CD14-positive monocyte (primary cell): ENCODE measurements at regions not wholly inside any gene's neighbourhood (a gene's known extent, or its start where the extent isn't known, plus 50 kb on each side); places are given as distances from the start of the nearest gene placed in this dataset.

Experiments used
- DNase-seq, 3 donors: peaks; one replicate each; pipeline ENCODE4 v3.0.0-alpha.2; 2011 to 2022
- H2AFZ ChIP-seq: 2 replicates; pipeline ENCODE4 v1.6.0; 2012; ENCODE audit warnings: mild to moderate bottlenecking, low read depth, low read length, inconsistent platforms; ENCODE audit not compliant: insufficient read depth, poor library complexity, severe bottlenecking
- H3K27ac ChIP-seq, 2 donors: 1 replicate in 1 of 2; 2 replicates in 1 of 2; pipeline ENCODE4 v1.5.1; 2012 to 2013; ENCODE audit warnings: low read length in 2 of 2, control low read depth in 1 of 2, inconsistent platforms in 1 of 2, low read depth in 1 of 2, mild to moderate bottlenecking in 1 of 2
- H3K27me3 ChIP-seq, 2 donors: one replicate each; pipeline versions ENCODE4 v1.6.0 to v1.6.1; 2011 to 2013; ENCODE audit warnings: low read length in 2 of 2; ENCODE audit not compliant: control insufficient read depth in 2 of 2, insufficient read depth in 2 of 2
- H3K36me3 ChIP-seq, 2 donors: replicated peaks in 1 of 2; 1 replicate in 1 of 2; 2 replicates in 1 of 2; pipeline versions ENCODE4 v1.5.1 to v1.6.1; 2012 to 2013; ENCODE audit warnings: low read length in 2 of 2, control low read depth in 1 of 2, inconsistent platforms in 1 of 2, mild to moderate bottlenecking in 1 of 2; ENCODE audit not compliant: insufficient read depth in 2 of 2, control insufficient read depth in 1 of 2
- H3K4me1 ChIP-seq, 2 donors: 1 replicate in 1 of 2; 2 replicates in 1 of 2; pipeline versions ENCODE4 v1.5.1 to v1.6.1; 2012 to 2013; ENCODE audit warnings: low read length in 2 of 2, control low read depth in 1 of 2, inconsistent platforms in 1 of 2, mild to moderate bottlenecking in 1 of 2, moderate library complexity in 1 of 2; ENCODE audit not compliant: insufficient read depth in 2 of 2, control insufficient read depth in 1 of 2
- H3K4me2 ChIP-seq: replicated peaks from 2 replicates; pipeline ENCODE3; 2012; ENCODE audit warnings: low read length, moderate library complexity, mild to moderate bottlenecking; ENCODE audit not compliant: poor library complexity, severe bottlenecking; ENCODE audit errors: extremely low read depth
- H3K4me3 ChIP-seq, 3 experiments: fragments of 200-600 bp in 1 of 3; sonication (generic) in 1 of 3; replicated peaks in 1 of 3; 1 replicate in 2 of 3; 2 replicates in 1 of 3; pipeline ENCODE4 v1.5.1; 2011 to 2013; ENCODE audit warnings: low read length in 3 of 3, mild to moderate bottlenecking in 3 of 3, control low read depth in 2 of 3, low read depth in 2 of 3, inconsistent platforms in 1 of 3, moderate library complexity in 1 of 3
- H3K79me2 ChIP-seq: 2 replicates; pipeline ENCODE4 v1.6.0; 2012; ENCODE audit warnings: mild to moderate bottlenecking, control low read depth, inconsistent platforms, low read length, moderate library complexity; ENCODE audit not compliant: insufficient read depth
- H3K9ac ChIP-seq: 2 replicates; pipeline ENCODE4 v1.6.0; 2017; ENCODE audit warnings: low read length, mild to moderate bottlenecking; ENCODE audit not compliant: insufficient read depth, poor library complexity, severe bottlenecking
- H3K9me3 ChIP-seq, 2 donors: replicated peaks in 1 of 2; 1 replicate in 1 of 2; 2 replicates in 1 of 2; pipeline versions ENCODE4 v1.5.1 to v1.6.1; 2012 to 2013; ENCODE audit warnings: low read length in 2 of 2, control low read depth in 1 of 2; ENCODE audit not compliant: control insufficient read depth in 1 of 2, insufficient read depth in 1 of 2
- H4K20me1 ChIP-seq: 2 replicates; pipeline ENCODE4 v1.6.0; 2012; ENCODE audit warnings: mild to moderate bottlenecking, low read length, control low read depth, moderate library complexity; ENCODE audit not compliant: insufficient read depth
- H3K27ac Mint-ChIP-seq, 7 donors: one replicate each; pipeline ENCODE4 v1.8.0; 2020; ENCODE audit warnings: mild to moderate bottlenecking in 7 of 7, mixed read lengths in 7 of 7, moderate library complexity in 6 of 7, inconsistent platforms in 2 of 7
- H3K27me3 Mint-ChIP-seq, 3 donors: one replicate each; pipeline ENCODE4 v1.8.0; 2021 to 2022; ENCODE audit warnings: low read depth in 3 of 3, mild to moderate bottlenecking in 3 of 3, mixed read lengths in 3 of 3, moderate library complexity in 3 of 3, inconsistent platforms in 1 of 3
- H3K36me3 Mint-ChIP-seq, 2 donors: one replicate each; pipeline ENCODE4 v1.8.0; 2020; ENCODE audit warnings: mixed read lengths in 2 of 2, inconsistent platforms in 1 of 2, mild to moderate bottlenecking in 1 of 2
- H3K4me1 Mint-ChIP-seq: one replicate; pipeline ENCODE4 v1.8.0; 2020; ENCODE audit warnings: mild to moderate bottlenecking, mixed read lengths
- H3K4me3 Mint-ChIP-seq, 2 donors: one replicate each; pipeline ENCODE4 v1.8.0; 2020; ENCODE audit warnings: mild to moderate bottlenecking in 2 of 2, mixed read lengths in 2 of 2, moderate library complexity in 1 of 2
- H3K9me3 Mint-ChIP-seq, 7 donors: one replicate each; pipeline ENCODE4 v1.8.0; 2020 to 2022; ENCODE audit warnings: mixed read lengths in 7 of 7, mild to moderate bottlenecking in 6 of 7, moderate library complexity in 6 of 7, inconsistent platforms in 2 of 7
- WGBS: methylation state at CpG from one replicate; pipeline ENCODE4 v1.1.5; 2013; ENCODE audit warnings: missing lambda C conversion rate; ENCODE audit not compliant: insufficient coverage; 5-methylcytosine and 5-hydroxymethylcytosine counted together
- intact Hi-C, 2 donors: fragments of 100-400 bp; cut with micrococcal nuclease; formaldehyde crosslinking; loops; one replicate each; pipeline versions ENCODE4 v1.15.0 to v1.15.1; 2023
- TF ChIP-seq, protein P1 (sequence below): fragments of 200-600 bp; IDR thresholded peaks from one replicate; pipeline ENCODE4 v1.8.0; 2022; ENCODE audit warnings: antibody characterized with exemption, mild to moderate bottlenecking

GRCh38 chr12:124096869-124097434 lies 123.9 kb downstream of the ZNF664 start:
- Histone ChIP-seq H3K79me2 (no peaks in the 10 kb centered on the region), H3K36me3 (no peaks in the 10 kb centered on the region), H4K20me1 (no peaks in the 10 kb centered on the region), H3K27me3 (peaks cover 0 to 3% of the 10 kb centered on the region in 2 donors), H3K9ac (no peak overlapping the region), H2AFZ (no peak overlapping the region), H3K4me2 (no peak overlapping the region), H3K9me3 (no peaks in the 10 kb centered on the region), H3K4me3 (no peak overlapping the region), H3K27ac (no peak overlapping the region), H3K4me1 (no peaks in the 10 kb centered on the region)
- no peak overlapping the region for H3K27ac Mint-ChIP-seq
- TF ChIP-seq, protein P1, sequence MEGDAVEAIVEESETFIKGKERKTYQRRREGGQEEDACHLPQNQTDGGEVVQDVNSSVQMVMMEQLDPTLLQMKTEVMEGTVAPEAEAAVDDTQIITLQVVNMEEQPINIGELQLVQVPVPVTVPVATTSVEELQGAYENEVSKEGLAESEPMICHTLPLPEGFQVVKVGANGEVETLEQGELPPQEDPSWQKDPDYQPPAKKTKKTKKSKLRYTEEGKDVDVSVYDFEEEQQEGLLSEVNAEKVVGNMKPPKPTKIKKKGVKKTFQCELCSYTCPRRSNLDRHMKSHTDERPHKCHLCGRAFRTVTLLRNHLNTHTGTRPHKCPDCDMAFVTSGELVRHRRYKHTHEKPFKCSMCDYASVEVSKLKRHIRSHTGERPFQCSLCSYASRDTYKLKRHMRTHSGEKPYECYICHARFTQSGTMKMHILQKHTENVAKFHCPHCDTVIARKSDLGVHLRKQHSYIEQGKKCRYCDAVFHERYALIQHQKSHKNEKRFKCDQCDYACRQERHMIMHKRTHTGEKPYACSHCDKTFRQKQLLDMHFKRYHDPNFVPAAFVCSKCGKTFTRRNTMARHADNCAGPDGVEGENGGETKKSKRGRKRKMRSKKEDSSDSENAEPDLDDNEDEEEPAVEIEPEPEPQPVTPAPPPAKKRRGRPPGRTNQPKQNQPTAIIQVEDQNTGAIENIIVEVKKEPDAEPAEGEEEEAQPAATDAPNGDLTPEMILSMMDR: no peak
- peaks cover 4 to 11% (median 7%) of the 10 kb centered on the region in 3 donors for H3K27me3 Mint-ChIP-seq
- intact Hi-C loops: no loop called here
- peaks cover 0 to 4% (median 0%) of the 10 kb centered on the region in 7 donors for H3K9me3 Mint-ChIP-seq
- no peaks in the 10 kb centered on the region for H3K4me1 Mint-ChIP-seq
- H3K4me3 Mint-ChIP-seq: no peak overlapping the region
- no peak for DNase-seq
- 100% methylated on average over 2 of the region's 10 CpGs for WGBS
- no peaks in the 10 kb centered on the region for H3K36me3 Mint-ChIP-seq

DNA sequence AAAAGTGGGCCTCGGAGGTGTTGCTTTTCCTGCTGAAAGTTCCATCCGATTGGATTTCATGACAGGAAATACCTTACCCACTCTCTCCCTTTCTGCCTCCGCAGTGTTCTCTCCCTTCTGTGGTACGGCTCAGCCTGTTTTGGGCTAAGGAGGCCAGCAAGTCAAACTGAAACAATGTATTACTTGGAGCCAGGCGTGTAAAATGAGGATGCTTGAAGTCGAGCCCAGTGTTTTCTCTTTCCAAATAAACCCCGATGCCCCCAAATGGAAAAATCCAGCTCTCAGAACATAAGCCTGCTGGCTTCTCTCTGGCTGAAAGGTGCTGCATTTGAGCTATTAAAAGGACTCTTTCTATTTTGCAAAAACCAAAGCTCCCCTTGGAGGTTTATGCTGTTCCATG lies 124.7 kb downstream of the ZNF664 start:
- TF ChIP-seq, protein P1: no peak
- H3K4me2 ChIP-seq: no peak overlapping the region
- peaks cover 0 to 3% of the 10 kb centered on the region in 2 donors for H3K27me3 ChIP-seq
- no peaks in the 10 kb centered on the region for H3K79me2 ChIP-seq
- no peak overlapping the region for H3K27ac ChIP-seq
- H3K36me3 ChIP-seq: no peaks in the 10 kb centered on the region
- intact Hi-C loops: no loop called here
- H3K36me3 Mint-ChIP-seq: no peaks in the 10 kb centered on the region
- no peak for DNase-seq
- peaks cover 4 to 11% (median 7%) of the 10 kb centered on the region in 3 donors for H3K27me3 Mint-ChIP-seq
- no peak overlapping the region for H3K27ac Mint-ChIP-seq
- no peak overlapping the region for H3K4me3 ChIP-seq
- H3K4me3 Mint-ChIP-seq: no peak overlapping the region
- no peak overlapping the region for H3K9ac ChIP-seq
- H3K9me3 ChIP-seq: no peaks in the 10 kb centered on the region
- 14% methylated on average over 1 of the region's 7 CpGs for WGBS
- no peaks in the 10 kb centered on the region for H4K20me1 ChIP-seq
- H3K4me1 Mint-ChIP-seq: no peaks in the 10 kb centered on the region
- H2AFZ ChIP-seq: no peak overlapping the region
- H3K4me1 ChIP-seq: no peaks in the 10 kb centered on the region
- H3K9me3 Mint-ChIP-seq: peaks cover 0 to 4% (median 2%) of the 10 kb centered on the region in 7 donors
